HS-5 (cell line): ENCODE measurements at regions not wholly inside any gene's neighbourhood (a gene's known extent, or its start where the extent isn't known, plus 50 kb on each side); places are given as distances from the start of the nearest gene placed in this dataset.
A peak's percentile ranks its signal among the peaks of the same experiment; 100 is the strongest.

ENCODE experiments used
- DNase-seq: peaks from one replicate; pipeline ENCODE4 v3.0.0-alpha.2; 2012; ENCODE audit warnings: low read depth

DNA sequence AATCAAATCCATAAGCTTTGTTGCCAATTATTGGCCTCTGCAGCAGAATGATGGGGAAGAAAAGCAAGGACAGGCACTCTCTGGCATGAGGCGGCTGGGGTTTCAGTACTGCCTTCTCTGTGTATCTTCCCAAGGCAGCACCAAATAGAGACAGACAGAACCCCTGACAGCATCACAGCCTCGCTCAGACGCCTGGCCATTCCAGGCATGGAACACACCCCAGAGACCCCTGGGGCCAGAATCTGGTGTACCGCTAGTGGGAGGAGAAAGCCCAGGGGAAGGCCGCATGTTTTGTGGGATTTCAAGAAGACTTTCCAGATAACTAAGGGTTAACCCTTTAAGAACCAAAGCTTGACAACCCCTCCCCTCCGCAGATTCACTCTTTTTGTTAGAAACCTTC is 282.1 kb downstream of the EN1 start:
- no peak for DNase-seq

DNA sequence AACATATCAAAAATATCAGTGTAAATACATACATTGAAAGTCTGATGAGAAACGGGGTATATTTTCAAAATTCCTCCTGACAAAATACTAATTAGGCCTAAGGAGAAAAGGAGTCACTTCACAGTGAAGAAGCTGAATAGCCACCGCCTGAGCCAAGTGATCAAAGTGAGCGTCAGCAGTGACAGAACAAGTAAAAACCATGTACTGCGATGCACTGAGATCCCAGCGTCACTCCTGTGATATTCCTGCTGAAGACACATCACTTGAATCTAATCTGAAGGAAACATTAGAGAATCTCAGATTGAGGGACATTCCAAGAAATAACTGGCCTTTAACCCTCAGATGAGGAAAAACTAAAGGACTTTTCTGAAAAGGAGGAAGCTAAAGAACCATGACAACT is 285.3 kb downstream of the EN1 start:
- DNase-seq = no peak

DNA sequence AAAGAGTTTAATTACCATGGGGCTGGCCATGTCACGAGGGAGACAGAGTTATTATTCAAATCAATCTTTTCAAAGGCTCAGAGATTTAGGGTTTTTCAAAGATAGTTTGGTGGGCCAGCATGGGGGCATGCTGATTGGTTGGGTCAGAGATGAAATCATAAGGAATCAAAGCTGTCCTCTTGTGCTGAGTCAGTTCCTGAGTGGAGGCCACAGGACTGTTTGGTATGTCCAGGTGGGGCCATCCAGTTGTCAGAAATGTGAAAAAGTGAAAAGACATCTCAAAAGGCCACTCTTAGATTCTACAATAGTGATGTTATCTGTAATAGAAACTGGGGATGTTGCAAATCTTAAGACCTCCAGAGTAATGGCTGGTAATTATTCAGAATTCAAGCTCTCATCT is 288.6 kb downstream of the EN1 start:
- no peak for DNase-seq

DNA sequence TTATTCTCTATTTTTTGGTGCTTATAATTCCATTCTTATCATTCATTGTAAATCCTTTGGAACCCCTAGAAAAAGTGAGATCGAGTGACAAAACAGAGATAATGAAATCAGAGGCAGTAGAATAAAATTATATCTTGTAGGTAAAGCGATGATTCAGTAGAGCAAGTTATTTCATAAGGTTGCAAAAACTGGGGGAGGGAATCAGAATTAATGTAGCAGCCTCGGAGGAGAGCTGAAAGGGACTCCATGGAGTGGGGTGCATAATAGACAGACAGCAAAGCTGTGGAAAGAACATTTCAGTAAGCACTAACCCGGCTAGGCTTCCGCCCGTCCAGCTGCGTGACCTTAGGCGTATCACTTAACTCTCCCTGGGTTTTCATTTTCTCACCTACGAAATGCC is 289.7 kb downstream of the EN1 start:
- DNase-seq = no peak

DNA sequence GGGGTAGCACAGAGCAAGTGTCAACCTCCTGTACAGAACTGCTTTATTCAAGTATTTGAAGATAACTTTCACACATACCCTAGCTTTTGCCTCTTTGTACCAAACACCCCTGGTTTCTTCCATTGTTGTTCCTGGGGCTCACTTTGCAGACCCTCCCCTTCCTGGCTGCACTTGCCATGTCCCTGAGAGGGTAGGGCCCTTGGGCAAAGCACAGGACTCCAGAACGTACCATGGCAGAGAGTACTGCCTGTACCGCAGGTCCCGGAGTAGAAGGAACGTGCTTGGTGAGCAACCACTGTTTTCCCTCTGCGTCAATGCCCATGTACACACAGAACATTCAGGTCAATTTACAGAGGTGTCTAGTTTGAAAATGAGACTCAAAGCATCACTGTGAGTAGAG is 290.4 kb downstream of the EN1 start:
- no peak for DNase-seq

DNA sequence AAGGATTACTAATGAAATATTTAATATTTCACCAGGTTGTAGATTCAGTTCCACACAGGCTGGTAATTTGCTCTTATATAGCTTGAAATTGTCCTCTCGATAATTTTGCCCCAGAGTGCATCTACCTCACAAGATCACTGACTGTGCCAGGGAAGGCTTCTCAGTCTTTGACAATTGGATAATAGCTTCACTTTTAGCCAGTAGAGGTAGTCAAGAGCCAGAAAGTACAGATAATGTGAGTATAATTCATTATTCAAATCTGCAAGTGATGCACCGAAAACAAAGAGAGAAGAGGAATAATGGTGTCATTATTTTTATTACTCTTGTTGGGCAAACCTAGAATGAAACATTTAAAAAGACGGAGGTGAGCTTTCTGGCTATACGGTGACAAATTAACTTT is 292.8 kb downstream of the EN1 start:
- no peak for DNase-seq

DNA sequence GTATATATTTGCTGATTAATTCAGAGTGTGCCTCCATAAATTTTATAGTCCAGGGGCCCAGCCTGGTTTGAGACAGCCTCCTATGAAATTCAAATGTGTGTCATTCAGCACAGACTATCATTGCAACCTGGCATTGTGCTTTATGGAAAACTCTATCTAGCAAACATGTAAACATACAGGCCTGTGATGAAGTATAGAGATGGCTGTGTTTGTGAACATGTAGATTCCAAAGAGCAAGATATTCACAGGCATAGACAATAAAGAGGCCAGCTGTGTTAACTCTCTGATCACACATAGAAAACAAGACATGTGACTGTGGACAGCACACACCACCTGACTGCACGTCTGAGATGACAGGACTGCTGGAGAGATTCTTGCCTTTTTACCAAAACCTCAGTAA is 297.9 kb downstream of the EN1 start:
- DNase-seq = no peak

DNA sequence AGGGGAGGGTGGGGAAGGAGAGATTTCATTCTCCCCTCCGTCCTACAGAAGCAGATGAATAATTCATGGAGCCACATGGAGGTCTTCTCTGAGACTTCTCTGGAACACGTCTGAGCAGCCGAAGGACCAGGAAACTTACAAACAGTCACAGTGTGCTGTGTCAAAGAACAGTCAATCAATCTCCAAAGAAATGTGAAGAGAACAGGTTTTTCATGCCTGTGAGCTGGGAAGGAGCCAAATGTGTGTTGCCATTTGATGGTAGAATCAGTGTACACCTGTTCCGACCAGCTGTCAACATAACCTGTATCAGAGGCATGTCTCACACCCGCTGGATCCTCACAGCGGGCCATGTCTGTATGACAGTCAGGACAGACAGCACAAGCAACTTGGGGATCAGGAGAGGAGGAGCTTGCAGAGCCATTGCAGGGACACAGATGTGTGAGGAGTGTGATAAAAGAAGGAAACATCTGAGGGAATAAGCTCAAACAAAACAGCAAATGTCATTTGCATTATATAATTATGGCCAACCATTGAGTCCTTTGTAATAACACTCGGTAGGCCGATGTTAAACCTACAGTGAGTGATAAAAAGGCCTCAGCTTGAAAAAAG is 298.5 kb downstream of the EN1 start:
- no peak for DNase-seq

DNA sequence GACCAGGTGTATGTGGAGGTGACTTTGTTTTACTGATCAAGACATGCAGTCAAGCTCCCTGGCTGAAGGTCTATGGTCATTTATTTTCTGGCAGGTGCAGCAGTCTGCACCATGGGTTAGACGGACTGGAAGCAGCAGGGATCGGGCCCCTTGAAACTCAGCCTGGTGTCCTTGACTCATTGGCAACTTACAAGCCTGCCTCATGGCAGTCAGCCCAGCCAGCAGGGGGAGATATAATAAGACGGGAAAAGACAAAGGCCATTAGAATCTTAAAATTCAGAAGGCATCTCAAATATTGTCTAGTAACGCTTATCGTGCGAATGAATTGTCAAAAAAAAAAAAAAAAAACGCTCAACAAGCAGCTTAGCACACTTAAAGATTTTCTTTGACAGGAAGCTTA is 308.2 kb downstream of the EN1 start:
- no peak for DNase-seq

DNA sequence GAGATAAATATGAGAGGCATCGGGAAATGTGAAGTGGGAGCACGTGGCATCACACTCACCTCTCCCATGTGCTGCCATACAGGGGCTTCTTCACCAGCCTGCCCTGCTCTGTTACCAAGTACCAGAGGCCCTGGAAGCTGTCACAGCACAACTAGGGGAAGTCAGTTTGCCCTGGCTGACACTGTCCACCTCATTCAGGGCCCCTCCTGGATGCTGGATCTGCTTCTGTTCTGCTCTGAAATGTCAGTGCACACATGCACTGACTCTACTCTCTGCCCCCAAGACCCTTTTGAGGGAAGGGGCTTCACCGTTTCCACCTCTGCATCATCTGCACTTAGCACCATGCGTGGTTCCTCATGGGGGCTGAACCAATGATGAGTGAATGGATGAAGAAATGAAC is 311.1 kb downstream of the EN1 start:
- no peak for DNase-seq

DNA sequence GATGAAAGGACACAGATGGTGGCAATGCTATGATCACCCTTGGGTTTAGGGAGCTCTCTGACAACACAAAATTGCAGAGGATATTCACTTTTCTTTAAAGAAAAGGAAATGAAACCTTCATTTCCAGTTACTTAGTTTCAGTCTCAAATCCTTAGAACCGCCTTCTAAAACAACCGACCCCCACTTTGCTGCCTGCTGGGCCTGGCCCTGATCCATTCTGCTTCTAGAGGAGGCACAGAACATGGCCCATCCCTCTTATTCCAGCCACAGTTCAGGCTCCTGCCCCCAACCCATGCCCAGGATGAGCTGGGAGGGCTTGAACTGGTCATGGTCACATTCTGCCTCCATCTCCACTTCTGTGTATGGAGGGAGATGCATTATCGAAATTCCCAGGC is 311.6 kb downstream of the EN1 start:
- DNase-seq = no peak

DNA sequence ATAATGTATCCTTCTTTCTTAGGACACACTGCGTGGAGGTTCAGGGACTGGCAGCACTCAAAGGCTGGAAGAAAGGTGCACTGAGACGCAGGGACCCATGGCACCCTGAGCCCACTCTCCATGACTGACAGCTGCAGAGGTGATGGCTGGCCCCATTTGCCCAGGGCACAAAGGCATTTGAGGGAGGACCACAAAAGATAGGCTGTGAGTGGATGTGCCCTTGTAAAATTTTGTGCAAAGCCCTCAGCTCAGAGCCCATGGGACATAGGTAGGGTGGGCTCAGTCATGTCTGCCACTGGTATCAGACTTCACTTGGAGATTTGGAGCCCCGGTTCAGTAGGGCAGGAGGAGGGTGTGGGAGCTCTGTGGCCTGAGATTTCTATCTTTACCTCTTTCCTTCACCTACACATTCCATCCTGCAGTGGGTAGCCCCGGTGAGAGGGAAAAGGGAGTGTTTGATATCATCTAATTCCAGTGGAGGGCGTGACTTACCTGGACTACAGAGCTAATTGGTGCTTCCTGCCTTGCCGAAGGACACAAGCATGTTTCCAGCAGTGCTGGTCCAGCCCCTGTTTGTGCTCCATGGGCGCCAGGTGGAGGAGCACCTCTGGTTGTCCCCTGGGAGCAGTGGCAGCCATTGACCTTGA is 312.2 kb downstream of the EN1 start:
- no peak for DNase-seq

DNA sequence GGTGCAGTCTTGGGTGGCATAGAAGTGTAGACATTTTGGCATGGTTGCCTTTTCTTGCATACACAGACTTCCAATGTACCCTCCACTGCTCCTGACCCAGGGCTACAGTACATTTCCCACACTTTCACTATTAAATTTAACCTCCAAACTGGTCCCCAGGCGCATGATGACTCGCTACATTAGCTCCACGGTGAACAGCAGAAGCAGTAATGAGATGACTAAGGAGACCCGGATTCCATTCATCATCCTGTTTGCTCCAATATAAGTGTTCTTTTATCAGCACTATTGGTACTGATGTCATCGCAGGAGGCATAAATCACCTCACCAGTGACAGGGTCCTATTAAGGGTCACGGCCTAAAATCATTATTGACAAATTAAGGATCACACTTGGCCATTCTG is 316.5 kb downstream of the EN1 start:
- peak; percentile 84 for DNase-seq

DNA sequence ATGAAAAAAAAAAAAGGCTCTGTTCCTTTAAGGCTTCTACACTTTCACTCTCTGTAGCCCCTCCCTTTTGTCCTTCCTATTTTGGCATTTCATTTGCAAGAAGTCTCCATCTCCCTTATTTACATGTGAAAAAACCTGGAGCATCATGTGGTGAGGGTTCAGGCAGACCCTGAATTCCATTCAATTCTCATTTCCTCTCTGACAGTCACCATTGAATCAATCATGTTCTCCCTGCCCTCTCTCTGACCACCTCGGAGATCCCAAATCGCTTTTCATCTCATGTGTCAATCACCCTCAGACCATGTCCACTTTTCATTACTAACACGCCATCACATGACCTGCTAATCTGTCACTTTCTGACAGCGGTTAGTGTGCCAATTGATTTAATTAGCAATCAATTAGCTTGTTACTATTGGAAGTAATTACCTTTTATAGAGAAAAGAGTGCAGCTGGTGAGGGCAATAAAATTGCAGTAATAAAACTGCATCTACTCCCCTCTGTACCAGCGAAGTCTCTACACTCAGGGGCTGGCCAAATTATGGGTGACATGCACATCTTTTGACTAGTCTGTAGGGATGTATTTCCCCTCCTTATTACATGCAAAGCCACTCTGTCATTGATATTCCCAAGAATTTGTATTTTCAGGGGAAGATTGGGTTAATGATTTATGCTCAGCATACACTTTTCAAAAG is 317.4 kb downstream of the EN1 start:
- DNase-seq = no peak

DNA sequence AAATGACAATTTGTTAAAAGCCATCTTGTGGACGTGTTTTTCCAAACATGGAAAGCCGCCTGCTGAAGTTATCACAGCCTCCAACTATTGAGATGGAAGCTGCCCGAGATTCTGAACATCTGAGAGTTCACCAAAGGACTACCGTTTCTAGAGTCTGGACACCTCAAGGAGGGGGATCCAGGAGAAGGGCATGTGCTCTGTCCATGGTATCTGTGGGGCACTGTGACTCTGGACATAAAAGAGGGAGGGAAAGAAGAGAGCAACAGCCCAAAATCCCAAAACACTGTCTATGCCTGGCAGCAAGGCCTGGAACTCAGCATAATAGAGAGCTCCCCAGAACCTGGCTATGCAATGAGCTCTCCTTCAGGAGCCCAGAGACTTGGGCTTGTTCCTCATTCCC is 319.9 kb downstream of the EN1 start:
- DNase-seq = no peak

DNA sequence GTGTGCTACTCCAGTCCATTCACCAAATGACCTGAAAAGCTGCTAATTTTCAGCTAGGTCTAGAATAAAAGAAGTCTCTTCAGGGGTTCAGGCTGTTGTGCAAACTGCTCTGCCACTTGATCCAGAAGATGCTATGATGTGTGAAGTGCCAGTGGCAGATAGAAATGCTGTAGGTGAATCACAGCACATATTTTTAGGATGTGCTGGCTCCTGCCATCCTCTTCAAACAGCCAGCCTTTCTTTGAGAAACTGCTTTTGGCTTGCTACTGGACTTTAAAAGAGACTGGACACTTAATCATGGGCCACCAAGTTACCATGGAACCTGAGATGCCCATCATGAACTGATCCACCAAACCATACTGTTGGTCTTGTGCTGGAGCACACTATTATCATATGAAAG is 322.1 kb downstream of the EN1 start:
- peak; percentile 25 for DNase-seq

DNA sequence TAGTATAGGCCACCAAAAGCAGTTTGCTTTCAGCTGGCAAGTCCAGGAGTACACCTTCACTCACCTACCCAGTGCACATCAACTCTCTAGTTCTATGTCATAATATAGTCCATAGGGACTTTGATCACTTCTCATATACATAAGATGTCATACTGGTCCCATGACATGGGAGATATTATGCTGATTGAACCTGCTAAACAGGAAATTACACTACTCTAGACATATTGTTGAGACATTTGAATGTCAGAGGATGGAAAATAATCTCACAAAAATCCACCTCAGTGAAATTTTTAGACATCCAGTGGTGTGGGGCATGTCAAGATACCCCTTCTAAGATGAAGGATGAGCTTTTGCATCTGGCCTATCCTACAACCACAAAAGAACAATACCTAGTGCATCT is 322.5 kb downstream of the EN1 start:
- no peak for DNase-seq

DNA sequence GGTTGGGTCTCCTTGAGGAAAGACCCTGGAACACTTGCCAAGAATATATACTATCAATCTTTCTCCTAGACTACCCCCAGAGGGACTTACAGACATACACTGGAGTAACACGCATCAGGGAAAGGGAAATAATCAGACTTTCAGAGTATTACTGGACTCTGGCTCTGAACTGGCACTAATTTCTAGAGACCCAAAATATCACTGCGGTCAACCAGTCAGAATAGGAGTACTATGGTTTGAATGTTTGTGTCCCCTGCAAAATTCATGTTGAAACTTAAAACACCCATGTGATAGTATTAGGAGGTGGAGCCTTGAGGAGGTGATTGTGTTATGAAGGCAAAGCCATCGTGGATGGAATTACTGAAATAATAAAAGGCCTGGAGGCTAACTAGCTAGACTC is 323.7 kb downstream of the EN1 start:
- DNase-seq = no peak

DNA sequence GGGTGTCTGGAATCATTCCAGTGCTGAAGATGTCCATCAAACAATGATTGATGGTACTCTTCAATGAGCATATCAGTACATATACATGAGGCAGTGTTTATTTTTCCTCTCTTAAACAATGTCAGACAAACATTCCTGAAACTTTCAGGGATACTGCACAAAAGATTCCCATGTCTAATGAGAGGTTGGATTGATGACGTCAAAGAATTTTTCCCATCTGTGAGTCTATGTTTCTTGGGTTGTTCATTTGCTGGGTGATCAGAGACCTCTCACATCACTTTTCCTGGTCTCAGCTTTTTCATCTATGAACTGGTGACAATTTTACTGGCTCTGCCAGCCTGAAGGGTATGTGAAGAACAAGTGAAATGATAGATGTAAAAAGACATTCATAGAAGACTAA is 325.5 kb downstream of the EN1 start:
- DNase-seq = no peak

DNA sequence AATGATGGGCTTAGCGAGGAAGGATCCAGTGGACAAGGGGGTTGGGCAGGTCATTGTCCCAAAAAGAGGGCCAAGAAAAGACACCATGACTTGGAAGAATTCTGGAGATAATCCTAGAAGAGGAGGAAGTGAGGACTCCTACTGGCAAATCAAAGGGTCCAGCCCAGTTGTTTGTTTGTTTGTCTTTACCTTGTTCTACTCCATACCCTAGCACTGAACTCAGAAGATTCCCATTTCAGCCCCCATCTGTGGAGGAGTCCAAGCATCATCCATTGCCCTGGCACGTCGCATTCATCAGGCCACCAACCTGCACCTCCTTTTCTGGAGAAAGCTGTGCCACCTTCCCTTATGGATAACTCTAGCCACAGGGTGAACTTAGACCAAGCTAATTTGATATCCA is 326.2 kb downstream of the EN1 start:
- no peak for DNase-seq

DNA sequence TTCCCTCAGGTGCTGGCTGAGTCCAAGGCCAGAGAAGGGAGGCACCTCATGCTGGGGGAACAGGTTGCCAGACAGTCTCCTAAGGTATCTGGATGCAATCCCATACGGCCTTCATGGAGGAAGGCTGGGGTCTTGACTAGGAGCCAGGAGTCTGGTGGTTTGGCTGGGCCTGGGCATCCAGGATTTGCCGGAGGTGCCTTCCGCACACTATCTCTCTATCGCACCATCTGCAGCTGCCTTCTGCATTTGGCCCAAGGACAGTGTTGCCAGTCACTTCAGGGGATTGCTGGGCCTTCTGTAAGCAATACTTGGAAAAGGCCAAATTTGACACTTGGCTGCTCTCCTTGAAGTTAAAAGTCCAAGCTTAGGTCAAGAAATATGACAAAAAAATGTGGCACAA is 327.2 kb downstream of the EN1 start:
- no peak for DNase-seq

DNA sequence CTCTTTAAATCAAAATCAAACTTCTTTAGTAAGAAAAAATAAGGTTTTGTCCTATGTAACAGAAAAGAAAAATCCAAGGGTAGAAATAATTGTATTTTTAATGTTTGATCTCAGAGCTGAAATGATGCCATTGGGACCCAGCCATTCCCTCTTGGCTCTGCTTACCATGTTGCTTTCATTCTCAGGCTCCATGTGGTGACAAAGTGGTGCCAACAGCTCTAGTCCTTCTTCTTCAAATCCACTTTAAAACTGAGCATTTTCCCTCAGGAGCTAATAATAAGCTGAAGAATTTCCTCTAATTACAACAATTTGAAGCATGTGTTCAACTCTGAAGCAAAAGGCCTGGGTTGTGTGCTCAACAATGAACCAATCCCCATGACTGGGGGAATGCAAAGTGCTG is 327.9 kb downstream of the EN1 start:
- DNase-seq = no peak

DNA sequence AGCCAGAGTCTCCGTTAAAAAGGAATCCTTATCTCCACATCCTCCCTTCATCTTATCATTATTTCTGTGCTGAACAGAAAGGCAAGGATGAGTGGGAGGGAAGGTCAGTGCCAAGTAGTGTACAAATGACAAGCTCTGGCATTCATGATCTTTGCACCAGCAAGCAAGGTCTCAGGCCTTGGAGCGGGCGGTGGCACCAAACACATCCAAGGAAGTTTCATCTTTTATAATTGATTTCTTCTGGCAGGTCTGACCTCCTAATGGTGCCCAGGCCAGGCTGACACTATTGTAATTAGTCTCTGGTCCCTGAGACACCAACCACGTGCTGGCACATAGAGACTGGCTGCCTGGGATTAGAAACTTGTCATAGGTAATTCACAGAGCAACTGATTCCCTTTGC is 336.6 kb downstream of the EN1 start:
- no peak for DNase-seq
